Left cardiac atrium (tissue), 4 donors: ENCODE measurements at regions not wholly inside any gene's neighbourhood (a gene's known extent, or its start where the extent isn't known, plus 50 kb on each side); places are given as distances from the start of the nearest gene placed in this dataset.
"Not testable (repeated sequence)": the region's sequence is repeated elsewhere in the genome, so short reads cannot be mapped to it uniquely, and the experiment has no call there.

Experiments used
- ATAC-seq, 2 donors: fragments of 200-7000 bp; cut with Tn5 transposase; one replicate each; pipeline ENCODE4 v1.9.1; 2020; ENCODE audit warnings: mild to moderate bottlenecking in 2 of 2, moderate library complexity in 2 of 2
- DNase-seq: peaks from one replicate; pipeline ENCODE4 v3.0.0-alpha.2; 2020
- intact Hi-C, 2 donors: fragments of 100-400 bp; cut with DNase I; formaldehyde crosslinking; loops; one replicate each; pipeline versions ENCODE4 v1.14.1 to v1.15.1; 2022 to 2023
- donor health status: DM: no; HTN: yes; CAD: no.
- donor health status: DM: no; HTN: yes; CAD: no; lungs with severe emphysema.
- donor health status: DM: yes; HTN: yes; CAD: no.
- donor health status: Dilated cardiomyopathy.

GRCh38 chr1:213444224-213444623, 393.2 kb downstream of the RPS6KC1 start:
- no peak for DNase-seq
- no peak for ATAC-seq
- intact Hi-C loops, result no loop called here

DNA sequence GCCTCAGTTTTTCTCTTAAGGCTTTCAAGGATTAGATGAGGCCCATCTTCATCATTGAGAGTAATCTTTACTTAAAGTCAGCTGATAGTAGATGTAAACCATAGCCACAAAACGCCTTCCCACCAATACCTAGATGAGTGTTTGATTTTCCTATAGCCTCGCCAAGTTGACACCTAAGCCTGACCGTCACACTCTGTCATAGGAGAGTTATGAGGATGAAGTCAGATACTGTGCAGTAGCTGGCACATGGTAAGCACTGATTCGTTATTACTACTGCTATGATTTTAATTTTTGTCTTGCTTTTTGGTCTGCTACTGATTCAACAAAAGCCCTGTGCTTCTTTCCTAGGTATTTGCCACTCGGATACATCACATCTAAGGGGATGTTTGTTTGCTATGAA, 395.5 kb downstream of the RPS6KC1 start:
- no peak for DNase-seq
- intact Hi-C loops, result no loop called here
- no peak for ATAC-seq

DNA sequence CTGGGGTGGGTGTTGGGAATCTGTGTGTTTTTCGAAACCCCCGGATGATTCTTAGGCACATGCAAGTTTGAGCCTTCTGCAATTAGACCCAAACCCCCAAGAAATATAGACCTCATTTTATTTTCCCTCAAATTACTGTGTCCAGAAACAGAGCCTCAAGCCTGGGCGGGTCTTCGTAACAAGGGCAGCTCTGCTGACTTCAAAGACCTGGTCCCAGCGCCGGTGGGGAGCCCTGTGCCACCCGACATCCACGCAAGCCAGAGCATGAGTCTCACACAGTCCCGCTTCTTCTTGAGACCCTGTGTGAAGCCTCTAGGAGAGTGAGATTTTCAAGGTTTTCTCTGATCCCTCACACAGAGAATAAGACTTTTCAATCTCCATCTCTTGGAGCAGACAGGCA, 397.3 kb downstream of the RPS6KC1 start:
- no peak for DNase-seq
- ATAC-seq, result no peak
- intact Hi-C loops, result no loop called here

DNA sequence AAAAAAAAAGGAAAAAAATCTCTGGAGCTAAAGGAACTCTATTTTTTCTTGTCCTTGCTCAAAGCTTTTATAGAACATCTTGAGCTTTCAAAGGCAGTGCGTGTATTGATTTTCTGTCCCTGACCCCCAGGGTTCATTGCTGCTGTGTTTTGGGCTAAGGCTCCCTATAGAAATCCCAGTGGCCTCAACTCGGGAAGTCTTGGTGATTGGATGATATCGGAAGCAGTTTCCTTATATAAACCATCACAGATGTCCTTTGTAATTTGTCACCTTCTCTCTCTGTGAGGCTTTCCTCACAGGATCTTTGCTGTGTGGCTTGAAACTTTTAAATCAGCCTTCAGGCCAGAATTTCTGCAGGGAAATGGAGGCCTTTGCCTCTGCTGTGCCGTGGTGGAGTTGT, 397.7 kb downstream of the RPS6KC1 start:
- ATAC-seq (no peak), DNase-seq (no peak)
- intact Hi-C loops, result no loop called here

DNA sequence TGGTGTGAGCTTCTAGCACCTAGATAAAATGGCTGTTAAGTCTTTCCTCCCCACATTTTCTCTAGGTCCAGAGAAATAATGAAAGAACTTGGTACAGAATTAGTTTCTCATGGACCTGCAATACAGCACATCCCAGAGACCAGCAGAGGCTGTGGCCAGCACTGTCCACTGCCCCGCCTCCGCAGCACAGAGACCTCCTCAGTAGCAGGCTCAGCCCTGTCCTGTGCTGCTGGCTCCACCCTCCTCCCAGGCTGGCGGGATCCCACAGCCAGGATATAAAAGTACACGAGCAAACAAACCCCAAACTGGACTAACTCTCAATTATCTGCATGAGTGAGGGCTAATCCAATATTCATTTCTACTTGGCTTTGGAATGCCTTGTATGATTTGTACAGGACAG, 401.5 kb downstream of the RPS6KC1 start:
- DNase-seq (no peak), ATAC-seq (no peak)
- intact Hi-C loops, result no loop called here

- ATAC-seq (peak; percentile 92), DNase-seq (peak; percentile 39)
- intact Hi-C loops, result no loop called here
Measured at GRCh38 chr1:213457186-213457585, 406.1 kb downstream of the RPS6KC1 start.

DNA sequence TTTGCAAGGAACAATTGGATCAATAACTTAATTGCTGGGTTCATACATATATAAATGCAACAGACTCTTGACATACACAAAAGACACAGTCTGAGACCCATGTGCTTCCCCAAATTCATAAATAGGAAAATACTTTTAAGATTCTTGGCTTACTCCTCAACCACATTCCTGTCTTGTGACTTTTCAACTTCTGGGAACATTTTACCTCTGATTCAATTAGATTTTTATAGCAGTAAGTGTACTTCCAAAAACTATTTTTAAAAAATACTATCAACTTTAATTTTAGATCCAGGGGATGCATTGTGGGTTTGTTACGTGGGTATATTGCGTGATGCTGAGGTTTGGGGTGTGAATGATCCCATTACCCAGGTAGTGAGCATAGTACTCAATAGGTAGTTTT, 406.7 kb downstream of the RPS6KC1 start:
- peak in 1 of 2 donors; percentile 66 for ATAC-seq
- intact Hi-C loops, result no loop called here

DNA sequence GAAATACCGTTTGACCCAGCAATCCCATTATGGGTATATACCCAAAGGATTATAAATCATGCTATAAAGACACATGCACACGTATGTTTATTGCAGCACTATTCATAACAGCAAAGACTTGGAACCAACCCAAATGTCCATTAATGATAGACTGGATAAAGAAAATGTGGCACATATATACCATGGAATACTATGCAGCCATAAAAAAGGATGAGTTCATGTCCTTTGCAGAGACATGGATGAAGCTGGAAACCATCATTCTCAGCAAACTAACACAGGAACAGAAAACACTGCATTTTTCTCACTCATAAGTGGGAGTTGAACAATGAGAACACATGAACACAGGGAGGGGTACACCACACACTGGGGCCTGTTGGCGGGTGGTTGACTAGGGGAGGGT, 411.3 kb downstream of the RPS6KC1 start:
- ATAC-seq, intact Hi-C loops, DNase-seq: not testable (repeated sequence)

More for the DNA sequence above, 406.7 kb downstream of the RPS6KC1 start:
- DNase-seq, result no peak

GRCh38 chr1:213464786-213465460, 413.9 kb downstream of the RPS6KC1 start:
- DNase-seq (no peak), ATAC-seq (no peak)
- intact Hi-C loops, result no loop called here

DNA sequence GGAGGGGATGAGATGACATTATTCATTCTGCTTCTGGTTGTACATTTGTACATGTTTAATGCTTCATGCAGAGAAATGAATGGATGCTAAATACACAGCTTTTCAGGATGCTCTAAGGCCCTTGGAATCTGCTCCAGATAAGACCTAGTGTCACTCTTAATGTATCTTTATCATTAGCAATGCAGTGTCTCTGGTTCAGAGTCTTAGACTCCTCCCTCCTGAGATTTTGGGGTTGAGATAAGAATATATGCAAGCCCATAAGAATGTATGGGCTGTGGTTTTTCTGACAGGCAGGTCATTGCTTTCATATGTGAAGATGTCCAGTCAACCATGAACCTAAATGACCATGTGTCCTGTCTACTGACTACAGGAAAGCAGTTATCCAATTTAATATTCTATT, 415.5 kb downstream of the RPS6KC1 start:
- ATAC-seq (no peak), DNase-seq (no peak)
- intact Hi-C loops, result no loop called here

- intact Hi-C loops, result no loop called here
- ATAC-seq (peak; percentile 93 to 98), DNase-seq (peak; percentile 64)
Measured at GRCh38 chr1:213474054-213474453, 423.0 kb downstream of the RPS6KC1 start.

GRCh38 chr1:213481395-213481794, 430.4 kb downstream of the RPS6KC1 start:
- intact Hi-C loops, result no loop called here
- no peak for DNase-seq
- no peak for ATAC-seq

GRCh38 chr1:213484333-213484732, 433.3 kb downstream of the RPS6KC1 start:
- ATAC-seq (no peak), DNase-seq (no peak)
- intact Hi-C loops, result no loop called here

GRCh38 chr1:213484758-213485157, 433.7 kb downstream of the RPS6KC1 start:
- DNase-seq (no peak), ATAC-seq (no peak)
- intact Hi-C loops, result no loop called here

GRCh38 chr1:213486488-213486887, 435.4 kb downstream of the RPS6KC1 start:
- no peak for DNase-seq
- intact Hi-C loops, result no loop called here
- no peak for ATAC-seq

DNA sequence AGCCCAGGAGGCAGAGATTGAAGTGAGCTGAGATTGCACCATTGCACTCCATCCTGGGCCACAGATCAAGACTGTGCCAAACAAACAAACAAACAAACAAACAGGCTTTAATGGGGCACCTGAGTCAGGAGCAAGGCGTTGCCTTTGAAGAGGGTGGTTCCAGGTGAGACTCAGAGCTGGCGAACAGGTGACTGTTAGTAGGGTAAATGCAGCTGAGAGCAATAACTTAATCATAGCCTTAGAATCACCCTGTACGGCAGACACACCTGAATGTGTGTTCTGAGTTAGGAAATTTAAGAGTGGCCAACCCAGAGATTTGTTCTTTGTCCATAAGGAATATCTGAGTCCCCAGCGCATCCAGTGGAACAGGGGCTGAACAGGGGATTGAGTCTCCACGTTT, 440.4 kb downstream of the RPS6KC1 start:
- DNase-seq (no peak), ATAC-seq (no peak)
- intact Hi-C loops, result no loop called here

- ATAC-seq (no peak), DNase-seq (no peak)
- intact Hi-C loops, result no loop called here
Measured at GRCh38 chr1:213492161-213493041, 441.4 kb downstream of the RPS6KC1 start.

- no peak for ATAC-seq
- intact Hi-C loops, result no loop called here
- no peak for DNase-seq
Measured at GRCh38 chr1:213499444-213499843, 448.4 kb downstream of the RPS6KC1 start.

- intact Hi-C loops, result no loop called here
- DNase-seq, result no peak
Measured at GRCh38 chr1:213507472-213508223, 456.6 kb downstream of the RPS6KC1 start.

DNA sequence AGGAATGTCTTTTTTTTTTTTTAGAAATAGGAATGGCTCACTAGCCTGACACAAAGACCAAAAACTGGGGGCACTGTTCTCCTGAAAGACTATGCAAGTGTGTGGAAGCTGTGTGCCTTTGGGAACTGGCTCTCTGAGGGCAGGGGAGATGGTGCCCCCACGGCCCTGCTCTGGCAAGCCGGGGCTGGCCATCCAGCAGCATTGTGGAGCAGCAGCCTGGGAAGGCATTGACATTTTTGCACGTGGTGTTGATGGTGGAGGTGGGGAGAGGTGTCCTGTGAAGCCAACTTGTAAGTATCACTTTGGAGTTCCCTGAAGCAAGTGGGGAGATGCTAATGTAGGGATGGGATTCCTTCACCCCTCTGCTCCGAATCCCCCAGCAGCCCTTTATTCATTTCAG, 460.1 kb downstream of the RPS6KC1 start:
- DNase-seq (no peak), ATAC-seq (no peak)
- intact Hi-C loops, result no loop called here

More at GRCh38 chr1:213507472-213508223, 456.6 kb downstream of the RPS6KC1 start:
- ATAC-seq, result no peak
